Peyer's patch (tissue), 4 donors: ENCODE measurements at regions not wholly inside any gene's neighbourhood (a gene's known extent, or its start where the extent isn't known, plus 50 kb on each side); places are given as distances from the start of the nearest gene placed in this dataset.

Source experiments
- CTCF ChIP-seq, 6 experiments: fragments of 450-650 bp in 4 of 6; fragments of 200-600 bp in 2 of 6; sonication (generic) in 1 of 6; IDR thresholded peaks; one replicate each; pipeline ENCODE4 v1.5.1; 2017 to 2019; ENCODE audit warnings: antibody characterized with exemption in 6 of 6, mild to moderate bottlenecking in 3 of 6, moderate library complexity in 1 of 6
- POLR2A ChIP-seq, 2 donors: fragments of 450-650 bp; IDR thresholded peaks; one replicate each; pipeline ENCODE4 v1.5.1; 2017; ENCODE audit warnings: antibody characterized with exemption in 2 of 2, mild to moderate bottlenecking in 2 of 2, moderate library complexity in 2 of 2

GRCh38 chr16:76819226-76819916 is 371.6 kb upstream of the MON1B start:
- TF ChIP-seq POLR2A (IDR thresholded peaks at IDR 0.05) (no peak), CTCF (IDR thresholded peaks at IDR 0.05) (no peak)
